OCI-LY7 (cell line): ENCODE measurements at regions not wholly inside any gene's neighbourhood (a gene's known extent, or its start where the extent isn't known, plus 50 kb on each side); places are given as distances from the start of the nearest gene placed in this dataset.

Experiments used
- BruUV-seq: library from RNA; stranded (reverse); fragments of 400-500 nt; replicated peaks from 2 replicates; lab custom pipeline; 2021; lab: Mats Ljungman, UMichigan
- CTCF ChIA-PET: fragments of 300-600 bp; sonication (Branson Sonifier 250); formaldehyde crosslinking; loops from one replicate; lab custom pipeline; 2022; ENCODE audit warnings: antibody characterized with exemption; ENCODE audit not compliant: unreplicated experiment; lab: Charles Lee
- POLR2A ChIA-PET: fragments of 300-600 bp; sonication (Branson Sonifier 250); formaldehyde crosslinking; loops from one replicate; lab custom pipeline; 2022; ENCODE audit warnings: antibody characterized with exemption; lab: Charles Lee
- DNase-seq: peaks from one replicate; pipeline ENCODE4 v3.0.0-alpha.2; 2015; ENCODE audit warnings: low spot score
- H2AFZ ChIP-seq: fragments of 200-600 bp; sonication (generic), shearing (Covaris generic); 2 replicates; pipeline ENCODE4 v1.6.1; 2014; ENCODE audit warnings: mild to moderate bottlenecking, antibody characterized with exemption, low read length, moderate library complexity
- H3K27ac ChIP-seq: fragments of 200-600 bp; sonication (generic); 2 replicates; pipeline ENCODE4 v1.5.1; 2014; ENCODE audit warnings: mixed run types, low read depth, mild to moderate bottlenecking, moderate library complexity, low read length, inconsistent platforms; ENCODE audit not compliant: poor library complexity, severe bottlenecking
- H3K36me3 ChIP-seq: fragments of 200-600 bp; sonication (generic); 2 replicates; pipeline ENCODE4 v1.6.1; 2014; ENCODE audit warnings: mild to moderate bottlenecking, antibody characterized with exemption, low read length, moderate library complexity, mixed read lengths; ENCODE audit not compliant: insufficient read depth
- H3K4me1 ChIP-seq: fragments of 200-600 bp; sonication (generic); 2 replicates; pipeline ENCODE4 v1.5.1; 2014; ENCODE audit warnings: mild to moderate bottlenecking, low read length; ENCODE audit not compliant: insufficient read depth, poor library complexity, severe bottlenecking
- H3K4me2 ChIP-seq: fragments of 200-600 bp; sonication (generic); 2 replicates; pipeline ENCODE4 v1.6.1; 2014; ENCODE audit warnings: mild to moderate bottlenecking, low read length
- H3K4me3 ChIP-seq: fragments of 200-600 bp; sonication (generic); 2 replicates; pipeline ENCODE4 v1.5.1; 2014; ENCODE audit warnings: mild to moderate bottlenecking, low read depth, low read length; ENCODE audit not compliant: poor library complexity, severe bottlenecking
- H3K79me2 ChIP-seq: fragments of 200-600 bp; sonication (generic); 2 replicates; pipeline ENCODE4 v1.6.1; 2016; ENCODE audit warnings: low read depth, mild to moderate bottlenecking, low read length, moderate library complexity, mixed read lengths; ENCODE audit not compliant: insufficient read depth
- H3K9me2 ChIP-seq: fragments of 200-600 bp; sonication (generic); 2 replicates; pipeline ENCODE4 v1.6.1; 2016; ENCODE audit warnings: mild to moderate bottlenecking, low read length, mixed read lengths; ENCODE audit not compliant: insufficient read depth
- H3K9me3 ChIP-seq: fragments of 200-600 bp; sonication (generic); 2 replicates; pipeline ENCODE4 v1.6.1; 2014; ENCODE audit warnings: mild to moderate bottlenecking, mixed run types, low read length, mixed read lengths
- H4K20me1 ChIP-seq: fragments of 200-600 bp; sonication (generic); 2 replicates; pipeline ENCODE4 v1.6.1; 2014; ENCODE audit warnings: mild to moderate bottlenecking, antibody characterized with exemption, low read length, moderate library complexity, mixed read lengths; ENCODE audit not compliant: insufficient read depth
- EZH2phosphoT487 ChIP-seq: fragments of 200-600 bp; sonication (generic); IDR thresholded peaks from 2 replicates; pipeline ENCODE4 v1.6.1; 2018; ENCODE audit warnings: low read depth, borderline replicate concordance, mild to moderate bottlenecking, mixed run types, antibody characterized with exemption, low read length, moderate library complexity, mixed read lengths
- intact Hi-C: fragments of 100-400 bp; cut with micrococcal nuclease; formaldehyde crosslinking; loops from one replicate; pipeline ENCODE4 v1.10.0; 2022; ENCODE audit not compliant: unreplicated experiment
- TF ChIP-seq, protein P1 (sequence below): fragments of 200-600 bp; sonication (generic); conservative IDR thresholded peaks from 2 replicates; pipeline ENCODE4 v1.5.1; 2014; ENCODE audit warnings: mild to moderate bottlenecking, antibody characterized with exemption, low read length, moderate library complexity, mixed read lengths

DNA sequence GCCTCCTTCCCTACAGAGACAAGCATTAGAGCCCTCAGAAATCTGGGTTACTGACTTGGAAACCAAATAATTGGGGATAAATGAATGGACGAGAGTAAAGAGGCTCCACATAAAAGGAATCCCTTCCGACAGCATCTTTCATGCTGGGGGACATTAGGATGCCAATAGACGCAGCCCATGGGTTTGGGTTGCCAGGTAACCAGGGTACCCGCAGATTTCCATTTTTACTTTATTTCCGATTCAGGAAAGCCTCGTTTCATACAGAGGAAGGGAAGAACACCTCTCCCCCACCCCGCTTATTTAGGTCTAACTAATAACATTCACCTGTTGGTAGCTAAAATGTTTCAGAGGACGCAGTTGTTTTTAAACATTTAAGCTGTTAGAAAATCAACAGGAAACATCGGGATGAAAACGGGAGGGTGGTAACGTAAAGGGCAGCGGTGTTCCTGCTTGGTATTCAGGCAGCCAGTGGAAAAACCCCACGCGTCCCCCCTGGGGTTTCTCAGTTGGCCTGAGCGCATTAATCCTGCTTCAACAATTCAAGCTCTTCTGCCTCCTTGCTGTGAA, 179.5 kb downstream of the YTHDC2 start:
- no peaks in the 10 kb centered on the region for H3K9me3 ChIP-seq
- no peak for DNase-seq
- intact Hi-C loops: no loop called here
- H3K27ac ChIP-seq: no peak overlapping the region
- BruUV-seq: no TSS peak
- no peaks in the 10 kb centered on the region for H3K79me2 ChIP-seq
- no peak overlapping the region for H2AFZ ChIP-seq
- no peaks in the 10 kb centered on the region for H3K36me3 ChIP-seq
- no peaks in the 10 kb centered on the region for H4K20me1 ChIP-seq
- no peak for TF ChIP-seq EZH2phosphoT487
- TF ChIP-seq, protein P1, sequence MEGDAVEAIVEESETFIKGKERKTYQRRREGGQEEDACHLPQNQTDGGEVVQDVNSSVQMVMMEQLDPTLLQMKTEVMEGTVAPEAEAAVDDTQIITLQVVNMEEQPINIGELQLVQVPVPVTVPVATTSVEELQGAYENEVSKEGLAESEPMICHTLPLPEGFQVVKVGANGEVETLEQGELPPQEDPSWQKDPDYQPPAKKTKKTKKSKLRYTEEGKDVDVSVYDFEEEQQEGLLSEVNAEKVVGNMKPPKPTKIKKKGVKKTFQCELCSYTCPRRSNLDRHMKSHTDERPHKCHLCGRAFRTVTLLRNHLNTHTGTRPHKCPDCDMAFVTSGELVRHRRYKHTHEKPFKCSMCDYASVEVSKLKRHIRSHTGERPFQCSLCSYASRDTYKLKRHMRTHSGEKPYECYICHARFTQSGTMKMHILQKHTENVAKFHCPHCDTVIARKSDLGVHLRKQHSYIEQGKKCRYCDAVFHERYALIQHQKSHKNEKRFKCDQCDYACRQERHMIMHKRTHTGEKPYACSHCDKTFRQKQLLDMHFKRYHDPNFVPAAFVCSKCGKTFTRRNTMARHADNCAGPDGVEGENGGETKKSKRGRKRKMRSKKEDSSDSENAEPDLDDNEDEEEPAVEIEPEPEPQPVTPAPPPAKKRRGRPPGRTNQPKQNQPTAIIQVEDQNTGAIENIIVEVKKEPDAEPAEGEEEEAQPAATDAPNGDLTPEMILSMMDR: no peak
- ChIA-PET POLR2A (no interaction called here), CTCF (no interaction called here)
- no peak overlapping the region for H3K4me3 ChIP-seq
- H3K4me2 ChIP-seq: no peak overlapping the region
- H3K4me1 ChIP-seq: no peaks in the 10 kb centered on the region
- no peaks in the 10 kb centered on the region for H3K9me2 ChIP-seq

DNA sequence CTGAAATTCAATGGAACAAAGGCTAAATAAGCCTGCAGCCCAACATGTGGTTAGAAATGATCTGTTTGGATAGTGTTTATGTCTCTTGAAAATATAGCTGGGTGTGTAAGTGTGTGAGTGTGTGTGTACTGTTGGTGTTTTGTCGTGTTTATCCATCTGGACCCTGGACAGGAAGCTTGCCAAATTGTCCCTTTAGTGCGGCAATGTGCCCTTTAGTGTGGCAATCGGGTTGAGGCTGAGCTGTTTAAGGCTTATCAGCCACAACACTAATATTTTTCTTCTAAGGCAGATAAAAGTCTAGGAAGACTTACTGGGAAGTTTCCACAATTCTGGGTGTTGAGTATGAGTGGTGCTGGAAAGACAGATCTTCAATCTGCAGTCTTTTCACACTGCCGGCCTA, 180.2 kb downstream of the YTHDC2 start:
- BruUV-seq: no TSS peak
- no peaks in the 10 kb centered on the region for H3K4me1 ChIP-seq
- H3K36me3 ChIP-seq: no peaks in the 10 kb centered on the region
- H3K9me2 ChIP-seq: no peaks in the 10 kb centered on the region
- H3K4me2 ChIP-seq: no peak overlapping the region
- no peak for DNase-seq
- no peaks in the 10 kb centered on the region for H3K79me2 ChIP-seq
- no peaks in the 10 kb centered on the region for H4K20me1 ChIP-seq
- no peaks in the 10 kb centered on the region for H3K9me3 ChIP-seq
- POLR2A ChIA-PET: no interaction called here
- TF ChIP-seq, protein P1: no peak
- no peak for TF ChIP-seq EZH2phosphoT487
- no peak overlapping the region for H3K27ac ChIP-seq
- no peak overlapping the region for H2AFZ ChIP-seq
- H3K4me3 ChIP-seq: no peak overlapping the region
- intact Hi-C loops: no loop called here
- CTCF ChIA-PET: no interaction called here

DNA sequence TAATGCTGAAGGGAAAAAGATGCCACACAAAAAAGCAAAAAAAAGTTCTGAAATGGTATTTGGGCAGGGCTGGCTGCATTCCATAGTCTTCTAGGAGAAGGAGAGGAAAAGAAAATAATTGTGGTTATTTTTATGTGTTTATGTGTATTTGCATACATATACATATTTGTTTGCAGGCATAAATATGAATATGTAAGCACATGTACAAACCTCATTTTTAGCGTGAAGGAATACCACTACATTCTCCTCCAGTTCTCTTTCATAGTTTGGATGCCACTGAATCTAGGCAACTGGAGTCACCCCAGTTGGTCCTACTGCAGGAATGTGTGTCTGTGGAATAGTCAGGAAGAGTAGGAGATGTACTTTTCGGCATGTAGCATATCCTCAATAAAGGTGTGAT, 181.1 kb downstream of the YTHDC2 start:
- DNase-seq: no peak
- Histone ChIP-seq H3K4me2 (no peak overlapping the region), H3K4me3 (no peak overlapping the region), H3K9me2 (no peaks in the 10 kb centered on the region), H3K36me3 (no peaks in the 10 kb centered on the region), H4K20me1 (no peaks in the 10 kb centered on the region), H3K27ac (no peak overlapping the region), H3K4me1 (no peaks in the 10 kb centered on the region), H3K79me2 (no peaks in the 10 kb centered on the region), H2AFZ (no peak overlapping the region), H3K9me3 (no peaks in the 10 kb centered on the region)
- CTCF ChIA-PET: no interaction called here
- intact Hi-C loops: no loop called here
- POLR2A ChIA-PET: no interaction called here
- TF ChIP-seq EZH2phosphoT487: no peak
- no TSS peak for BruUV-seq
